Spinal cord (tissue), 9 donors: ENCODE measurements at regions not wholly inside any gene's neighbourhood (a gene's known extent, or its start where the extent isn't known, plus 50 kb on each side); places are given as distances from the start of the nearest gene placed in this dataset.

Experiments used
- DNase-seq, 6 donors: peaks; one replicate each; pipeline versions ENCODE4 v3.0.0 to v3.0.0-alpha.2; 2013 to 2015; ENCODE audit warnings: low spot score in 6 of 6, low read depth in 4 of 6
- H3K27ac ChIP-seq: one replicate; pipeline ENCODE4 v1.5.1; 2013; ENCODE audit warnings: low read depth, low read length, control low read depth
- H3K27me3 ChIP-seq: one replicate; pipeline ENCODE4 v1.6.1; 2013; ENCODE audit warnings: low read length; ENCODE audit not compliant: control insufficient read depth, insufficient read depth
- H3K36me3 ChIP-seq: one replicate; pipeline ENCODE4 v1.6.1; 2013; ENCODE audit warnings: low read length; ENCODE audit not compliant: control insufficient read depth, insufficient read depth
- H3K4me1 ChIP-seq: one replicate; pipeline ENCODE4 v1.6.1; 2013; ENCODE audit warnings: low read length; ENCODE audit not compliant: control insufficient read depth, insufficient read depth
- H3K4me3 ChIP-seq: one replicate; pipeline ENCODE4 v1.5.1; 2013; ENCODE audit warnings: low read depth, low read length, control low read depth
- H3K9me3 ChIP-seq: one replicate; pipeline ENCODE4 v1.6.1; 2013; ENCODE audit warnings: low read length; ENCODE audit not compliant: control insufficient read depth, insufficient read depth
- WGBS: methylation state at CpG from one replicate; pipeline ENCODE4 v1.1.5; 2013; ENCODE audit warnings: missing lambda C conversion rate; ENCODE audit not compliant: insufficient coverage; 5-methylcytosine and 5-hydroxymethylcytosine counted together
- donor health status: healthy.

GRCh38 chr6:146903451-146903850 is 300.8 kb upstream of the STXBP5 start:
- Histone ChIP-seq H3K36me3 (no peaks in the 10 kb centered on the region), H3K27me3 (no peaks in the 10 kb centered on the region), H3K4me1 (no peaks in the 10 kb centered on the region), H3K4me3 (no peak overlapping the region), H3K9me3 (no peaks in the 10 kb centered on the region), H3K27ac (no peak overlapping the region)
- 74% methylated on average over 5 of the region's 7 CpGs for whole genome bisulfite sequencing
- no peak for DNase-seq

DNA sequence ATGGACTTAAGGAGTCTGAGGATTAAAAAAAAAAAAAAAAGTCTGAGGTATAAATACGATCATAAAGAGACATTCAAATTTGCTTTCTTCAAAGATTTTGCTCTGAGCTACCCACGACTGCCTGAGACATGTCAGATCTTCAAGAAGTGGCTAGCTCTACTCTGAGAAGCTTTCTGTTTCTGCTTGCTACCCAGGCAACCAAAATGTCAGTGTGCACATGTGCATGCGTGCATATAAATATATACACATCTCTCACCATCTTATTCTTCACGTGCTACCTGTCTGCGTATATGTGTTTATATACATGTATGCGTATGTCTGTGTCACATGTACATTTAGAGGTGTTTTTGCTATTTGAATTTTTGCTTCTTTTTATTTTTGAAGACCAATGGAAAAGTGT is 299.6 kb upstream of the STXBP5 start:
- DNase-seq = peak in 2 of 6 donors; percentile 41 to 61
- no peak overlapping the region for H3K4me3 ChIP-seq
- H3K27me3 ChIP-seq = no peaks in the 10 kb centered on the region
- no peaks in the 10 kb centered on the region for H3K36me3 ChIP-seq
- H3K27ac ChIP-seq = no peak overlapping the region
- H3K4me1 ChIP-seq = no peaks in the 10 kb centered on the region
- no peaks in the 10 kb centered on the region for H3K9me3 ChIP-seq
- WGBS = 55% methylated on average over 2 of the region's 6 CpGs

DNA sequence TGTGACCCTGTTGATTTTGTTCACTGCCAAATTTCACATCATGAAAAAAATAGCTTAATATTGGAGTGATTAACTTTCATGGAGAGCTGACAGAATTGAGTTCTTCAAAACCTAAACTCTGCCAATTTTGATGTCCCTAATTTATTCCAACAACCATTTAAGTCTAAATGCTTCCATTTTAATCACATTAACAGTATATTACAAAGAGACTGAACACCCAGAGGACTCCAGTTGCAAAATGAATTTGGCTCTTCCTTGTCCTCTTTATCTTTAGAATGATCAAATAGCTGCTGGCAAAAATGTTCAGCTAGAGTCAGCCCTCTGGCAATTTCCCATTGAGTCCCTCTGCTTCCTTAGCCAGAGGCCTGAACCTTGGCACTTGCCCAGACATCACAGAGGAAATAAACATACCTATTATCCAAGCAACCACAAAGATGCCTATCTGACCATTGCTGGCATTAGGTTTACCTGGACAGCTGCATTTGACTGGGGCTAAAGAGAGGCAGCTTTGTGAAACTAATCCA is 299.0 kb upstream of the STXBP5 start:
- H3K27ac ChIP-seq = no peak overlapping the region
- DNase-seq = peak in 3 of 6 donors; percentile 45 to 85 (median 66)

DNA sequence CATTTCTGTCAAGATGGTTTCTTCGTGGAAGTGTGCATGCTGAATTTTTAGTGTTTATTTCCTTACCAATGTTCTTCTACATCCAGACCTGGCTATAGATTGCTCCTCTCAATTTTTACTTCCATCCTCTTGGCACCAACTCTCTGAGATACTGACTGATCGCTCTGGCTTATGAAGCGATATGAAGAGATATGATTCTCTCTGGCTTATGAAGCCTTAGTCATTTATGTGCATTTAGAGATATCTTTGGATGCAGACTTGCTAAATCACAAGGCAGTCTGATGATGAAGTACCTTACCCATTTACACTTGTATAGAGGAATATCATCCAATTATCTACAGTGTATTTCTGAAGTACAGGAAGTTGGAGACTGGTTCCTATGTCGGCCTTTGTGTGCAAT is 295.4 kb upstream of the STXBP5 start:
- H3K9me3 ChIP-seq = no peaks in the 10 kb centered on the region
- WGBS = 86% methylated on average over 1 of the region's 4 CpGs

More for the DNA sequence above, 299.0 kb upstream of the STXBP5 start:
- no peaks in the 10 kb centered on the region for H3K27me3 ChIP-seq
- H3K4me1 ChIP-seq = no peaks in the 10 kb centered on the region
- no peak overlapping the region for H3K4me3 ChIP-seq
- H3K36me3 ChIP-seq = no peaks in the 10 kb centered on the region
- no peaks in the 10 kb centered on the region for H3K9me3 ChIP-seq

GRCh38 chr6:146909376-146909775 is 294.8 kb upstream of the STXBP5 start:
- WGBS = no CpG with 5 or more reads among the region's 2 CpGs
- Histone ChIP-seq H3K4me3 (no peak overlapping the region), H3K27ac (no peak overlapping the region), H3K4me1 (peaks cover 5% of the 10 kb centered on the region), H3K36me3 (no peaks in the 10 kb centered on the region), H3K9me3 (no peaks in the 10 kb centered on the region), H3K27me3 (no peaks in the 10 kb centered on the region)
- peak in 1 of 6 donors; percentile 4 for DNase-seq

More for the DNA sequence above, 295.4 kb upstream of the STXBP5 start:
- DNase-seq = peak in 1 of 6 donors; percentile 11
- Histone ChIP-seq H3K36me3 (no peaks in the 10 kb centered on the region), H3K27ac (no peak overlapping the region), H3K4me1 (peaks cover 2% of the 10 kb centered on the region), H3K27me3 (no peaks in the 10 kb centered on the region), H3K4me3 (no peak overlapping the region)

DNA sequence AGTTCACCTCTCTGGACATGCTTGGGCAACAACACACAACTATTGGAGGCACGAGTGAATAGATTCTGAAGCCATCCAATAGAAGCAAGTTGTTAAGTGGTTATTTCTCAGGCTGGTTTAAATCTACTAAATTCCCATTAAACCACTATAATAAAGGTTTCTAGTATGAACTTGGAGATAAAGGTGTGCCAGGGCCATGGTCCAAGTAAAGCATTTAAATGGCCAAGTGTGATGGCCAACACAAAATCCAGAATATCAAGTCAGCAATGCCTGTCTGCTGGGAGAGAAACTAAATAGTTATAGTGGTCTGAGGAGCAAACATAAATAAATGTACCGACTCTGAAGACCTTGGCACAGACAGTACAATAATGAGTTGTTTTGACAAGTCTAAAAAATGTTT is 294.3 kb upstream of the STXBP5 start:
- DNase-seq = no peak
- no CpG with 5 or more reads among the region's 2 CpGs for WGBS
- no peaks in the 10 kb centered on the region for H3K36me3 ChIP-seq
- H3K27ac ChIP-seq = no peak overlapping the region
- H3K4me3 ChIP-seq = no peak overlapping the region
- H3K27me3 ChIP-seq = no peaks in the 10 kb centered on the region
- no peaks in the 10 kb centered on the region for H3K9me3 ChIP-seq
- peaks cover 8% of the 10 kb centered on the region for H3K4me1 ChIP-seq

DNA sequence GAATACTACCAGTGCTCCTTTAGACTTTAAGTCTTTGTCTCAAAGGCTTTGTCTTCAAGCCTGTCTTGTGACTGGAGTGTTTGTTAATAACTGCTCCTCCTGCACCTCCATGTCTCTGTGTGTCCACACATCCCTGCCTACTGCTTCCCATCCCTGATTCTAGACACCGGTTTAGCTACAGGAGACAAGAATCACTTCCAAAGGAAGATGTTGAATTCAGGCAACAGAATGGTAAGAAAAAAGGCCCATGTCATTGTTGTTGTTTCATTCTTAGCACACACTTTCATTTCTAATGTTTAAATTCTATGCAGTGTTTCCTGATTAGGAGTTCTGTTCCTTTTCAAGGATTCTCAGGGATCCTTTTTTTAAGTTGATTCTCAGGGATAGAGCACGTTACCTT is 293.6 kb upstream of the STXBP5 start:
- WGBS = 100% methylated on average over 1 of the region's 2 CpGs
- peaks cover 8% of the 10 kb centered on the region for H3K4me1 ChIP-seq
- H3K27ac ChIP-seq = no peak overlapping the region
- H3K4me3 ChIP-seq = no peak overlapping the region
- no peak for DNase-seq
- H3K9me3 ChIP-seq = no peaks in the 10 kb centered on the region
- no peaks in the 10 kb centered on the region for H3K36me3 ChIP-seq
- no peaks in the 10 kb centered on the region for H3K27me3 ChIP-seq

GRCh38 chr6:146911635-146912215 is 292.5 kb upstream of the STXBP5 start:
- no peak overlapping the region for H3K4me3 ChIP-seq
- H3K9me3 ChIP-seq = no peaks in the 10 kb centered on the region
- H3K36me3 ChIP-seq = no peaks in the 10 kb centered on the region
- H3K4me1 ChIP-seq = peaks cover 8% of the 10 kb centered on the region
- no peaks in the 10 kb centered on the region for H3K27me3 ChIP-seq
- no peak overlapping the region for H3K27ac ChIP-seq
- no peak for DNase-seq
- no CpG with 5 or more reads among the region's 4 CpGs for WGBS

- no peaks in the 10 kb centered on the region for H3K27me3 ChIP-seq
- 89% methylated on average over 3 of the region's 7 CpGs for WGBS
- no peaks in the 10 kb centered on the region for H3K36me3 ChIP-seq
- H3K4me1 ChIP-seq = peaks cover 8% of the 10 kb centered on the region
- H3K4me3 ChIP-seq = no peak overlapping the region
- DNase-seq = peak in 1 of 6 donors; percentile 32
- H3K27ac ChIP-seq = no peak overlapping the region
- no peaks in the 10 kb centered on the region for H3K9me3 ChIP-seq
These were observed 291.2 kb upstream of the STXBP5 start for GRCh38 chr6:146912730-146913685.
